ENCODE measurements at regions not wholly inside any gene's neighbourhood (a gene's known extent, or its start where the extent isn't known, plus 50 kb on each side); places are given as distances from the start of the nearest gene placed in this dataset.

DNA sequence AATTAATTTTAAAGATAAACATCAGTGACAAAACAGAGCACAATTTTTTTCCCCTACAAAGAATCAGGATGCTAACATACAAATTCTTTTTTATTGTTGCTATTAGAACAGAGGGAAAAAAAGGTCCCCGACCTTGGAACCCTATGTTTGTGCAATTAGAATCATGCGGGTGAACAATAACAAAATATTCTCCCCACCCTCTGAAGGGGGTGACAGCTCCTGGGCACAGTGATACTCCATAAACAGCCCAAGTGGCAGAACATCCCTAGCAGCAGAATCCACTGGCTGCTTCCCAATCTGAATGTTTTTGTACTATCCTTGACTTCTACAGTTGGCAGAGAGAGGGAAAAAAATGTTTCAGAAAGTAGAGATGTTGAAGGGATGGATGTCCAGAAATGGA lies 87.7 kb upstream of the TLL1 start:
- Histone ChIP-seq H3K79me2 (ENCODE audit: insufficient read depth, low read length) (no peaks in the 10 kb centered on the region), H3K9me3 (ENCODE audit: control insufficient read depth, low read depth, low read length) (no peaks in the 10 kb centered on the region), H2BK120ac (ENCODE audit: low read depth, low read length, poor library complexity, severe bottlenecking) (no peak overlapping the region), H4K91ac (ENCODE audit: insufficient read length, low read depth, low read length) (no peak overlapping the region), H4K5ac (ENCODE audit: insufficient read length, low read depth, low read length) (no peak overlapping the region), H3K4me1 (ENCODE audit: insufficient read depth, low read length) (0 out of 2 replicates have a peak, but pooled peaks cover 2% of the 10 kb centered on the region), H4K20me1 (ENCODE audit: control insufficient read depth, insufficient read depth, insufficient read length) (no peaks in the 10 kb centered on the region), H3K23ac (ENCODE audit: insufficient read length, low read depth, low read length) (no peak overlapping the region), H2BK15ac (ENCODE audit: low read depth, low read length) (no peak overlapping the region), H2BK5ac (ENCODE audit: insufficient read length, low read length) (no peak overlapping the region), H3K18ac (ENCODE audit: insufficient read length, low read depth, low read length) (no peak overlapping the region), H2BK12ac (ENCODE audit: insufficient read length, low read depth, low read length) (no peak overlapping the region), H4K8ac (replicated peaks; ENCODE audit: insufficient read length, low read depth, low read length) (no peak overlapping the region), H3K4me2 (ENCODE audit: insufficient read depth, insufficient read length, low read length) (no peak overlapping the region), H2AK5ac (ENCODE audit: insufficient read length, low read length) (no peak overlapping the region), H3K4ac (ENCODE audit: low read depth, low read length) (no peak overlapping the region), H3K79me1 (ENCODE audit: insufficient read depth, low read depth, low read length, poor library complexity, severe bottlenecking) (no peaks in the 10 kb centered on the region), H2AFZ (ENCODE audit: low read length) (no peak overlapping the region), H3K23me2 (ENCODE audit: insufficient read length, low read depth, low read length, poor library complexity, severe bottlenecking) (no peaks in the 10 kb centered on the region), H3K27me3 (ENCODE audit: insufficient read depth, low read length) (no peaks in the 10 kb centered on the region), H2BK20ac (ENCODE audit: low read depth, low read length, poor library complexity, severe bottlenecking) (no peak overlapping the region), H3K14ac (ENCODE audit: insufficient read depth, low read length) (no peak overlapping the region), H3T11ph (ENCODE audit: low read length) (no peak overlapping the region), H3K9ac (ENCODE audit: extremely low read depth, insufficient read length, low read length) (no peak overlapping the region), H3K56ac (ENCODE audit: insufficient read length, low read depth, low read length) (no peak overlapping the region), H3K27ac (ENCODE audit: insufficient read length, low read depth, low read length) (no peak overlapping the region)
- DNase-seq = no peak
- Mint-ChIP-seq H3K27me3 (ENCODE audit: low read depth) (no peaks in the 10 kb centered on the region), H3K4me3 (no peak overlapping the region), H3K36me3 (ENCODE audit: insufficient read depth in 1 of 3, low read depth in 3 of 3) (no peaks in the 10 kb centered on the region), H3K27ac (no peak overlapping the region), H3K4me1 (peaks cover 20 to 21% of the 10 kb centered on the region in 2 experiments), H3K9me3 (no peaks in the 10 kb centered on the region; a peak in 1 of 5 replicates)
- TF ChIP-seq, protein P1, sequence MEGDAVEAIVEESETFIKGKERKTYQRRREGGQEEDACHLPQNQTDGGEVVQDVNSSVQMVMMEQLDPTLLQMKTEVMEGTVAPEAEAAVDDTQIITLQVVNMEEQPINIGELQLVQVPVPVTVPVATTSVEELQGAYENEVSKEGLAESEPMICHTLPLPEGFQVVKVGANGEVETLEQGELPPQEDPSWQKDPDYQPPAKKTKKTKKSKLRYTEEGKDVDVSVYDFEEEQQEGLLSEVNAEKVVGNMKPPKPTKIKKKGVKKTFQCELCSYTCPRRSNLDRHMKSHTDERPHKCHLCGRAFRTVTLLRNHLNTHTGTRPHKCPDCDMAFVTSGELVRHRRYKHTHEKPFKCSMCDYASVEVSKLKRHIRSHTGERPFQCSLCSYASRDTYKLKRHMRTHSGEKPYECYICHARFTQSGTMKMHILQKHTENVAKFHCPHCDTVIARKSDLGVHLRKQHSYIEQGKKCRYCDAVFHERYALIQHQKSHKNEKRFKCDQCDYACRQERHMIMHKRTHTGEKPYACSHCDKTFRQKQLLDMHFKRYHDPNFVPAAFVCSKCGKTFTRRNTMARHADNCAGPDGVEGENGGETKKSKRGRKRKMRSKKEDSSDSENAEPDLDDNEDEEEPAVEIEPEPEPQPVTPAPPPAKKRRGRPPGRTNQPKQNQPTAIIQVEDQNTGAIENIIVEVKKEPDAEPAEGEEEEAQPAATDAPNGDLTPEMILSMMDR (conservative IDR thresholded peaks at IDR 0.05) = no peak
- no CpG with 5 or more reads among the region's 2 CpGs for WGBS (ENCODE audit: extremely low coverage, insufficient read length, low lambda C conversion rate)

Data from H9 (cell line).